ENCODE measurements at regions not wholly inside any gene's neighbourhood (a gene's known extent, or its start where the extent isn't known, plus 50 kb on each side); places are given as distances from the start of the nearest gene placed in this dataset.
A peak's percentile ranks its signal among the peaks of the same experiment; 100 is the strongest.

- intact Hi-C loops (cut with DNase I), result no loop called here
- DNase-seq (no peak), ATAC-seq (ENCODE audit: poor library complexity) (no peak)
Measured at GRCh38 chr3:14252321-14253021, 73.9 kb downstream of the LSM3 start.

- DNase-seq (no peak), ATAC-seq (ENCODE audit: poor library complexity) (no peak)
- intact Hi-C loops (cut with DNase I), result no loop called here
Measured at GRCh38 chr3:14253022-14253706, 74.5 kb downstream of the LSM3 start.

GRCh38 chr3:14253707-14254382 is 75.2 kb downstream of the LSM3 start:
- no peak for ATAC-seq (ENCODE audit: poor library complexity)
- DNase-seq, result no peak
- intact Hi-C loops (cut with DNase I), result no loop called here

- no peak for ATAC-seq (ENCODE audit: poor library complexity)
- no peak for DNase-seq
- intact Hi-C loops (cut with DNase I), result no loop called here
Measured at GRCh38 chr3:14254812-14255702, 76.4 kb downstream of the LSM3 start.

- intact Hi-C loops (cut with DNase I), result no loop called here
- ATAC-seq (ENCODE audit: poor library complexity), result no peak
- DNase-seq, result no peak
Measured at GRCh38 chr3:14256046-14256445, 77.4 kb downstream of the LSM3 start.

GRCh38 chr3:14256561-14257342 is 78.1 kb downstream of the LSM3 start:
- DNase-seq, result no peak
- intact Hi-C loops (cut with DNase I), result no loop called here
- no peak for ATAC-seq (ENCODE audit: poor library complexity)

GRCh38 chr3:14258906-14259904 is 80.6 kb downstream of the LSM3 start:
- DNase-seq, result no peak
- intact Hi-C loops (cut with DNase I), result no loop called here

GRCh38 chr3:14260463-14260862 is 81.8 kb downstream of the LSM3 start:
- ATAC-seq (ENCODE audit: poor library complexity) (no peak), DNase-seq (no peak)
- intact Hi-C loops (cut with DNase I), result loop anchor here (2.0 to 5.0 kb wide), 2 partner anchors 58 to 208 kb away; no protein-coding TSS in a partner anchor

More at GRCh38 chr3:14258906-14259904, 80.6 kb downstream of the LSM3 start:
- ATAC-seq (ENCODE audit: poor library complexity), result no peak

- ATAC-seq (ENCODE audit: poor library complexity) (peak; percentile 92), DNase-seq (peak; percentile 89)
- intact Hi-C loops (cut with DNase I), result loop anchor here (2.0 to 5.0 kb wide), 2 partner anchors 59 to 208 kb away; no protein-coding TSS in a partner anchor
Measured at GRCh38 chr3:14261229-14261628, 82.6 kb downstream of the LSM3 start.

- DNase-seq, result no peak
- intact Hi-C loops (cut with DNase I), result loop anchor here (5.0 kb wide), 1 partner anchor 60 kb away; no protein-coding TSS in a partner anchor
- ATAC-seq (ENCODE audit: poor library complexity), result no peak
Measured at GRCh38 chr3:14262212-14262611, 83.6 kb downstream of the LSM3 start.

- intact Hi-C loops (cut with DNase I), result loop anchor here (5.0 kb wide), 1 partner anchor 61 kb away; no protein-coding TSS in a partner anchor
- no peak for ATAC-seq (ENCODE audit: poor library complexity)
Measured at GRCh38 chr3:14262867-14263266, 84.2 kb downstream of the LSM3 start.

GRCh38 chr3:14263317-14264005 is 84.8 kb downstream of the LSM3 start:
- ATAC-seq (ENCODE audit: poor library complexity) (no peak), DNase-seq (no peak)
- intact Hi-C loops (cut with DNase I), result loop anchor here (5.0 kb wide), 1 partner anchor 61 kb away; no protein-coding TSS in a partner anchor

More at GRCh38 chr3:14262867-14263266, 84.2 kb downstream of the LSM3 start:
- DNase-seq, result no peak

GRCh38 chr3:14265246-14265962 is 86.8 kb downstream of the LSM3 start:
- intact Hi-C loops (cut with DNase I), result no loop called here
- DNase-seq (no peak), ATAC-seq (ENCODE audit: poor library complexity) (no peak)

GRCh38 chr3:14266361-14266760 is 87.7 kb downstream of the LSM3 start:
- intact Hi-C loops (cut with DNase I), result no loop called here
- peak; percentile 69 for ATAC-seq (ENCODE audit: poor library complexity)

GRCh38 chr3:14267976-14268375 is 89.4 kb downstream of the LSM3 start:
- intact Hi-C loops (cut with DNase I), result no loop called here
- ATAC-seq (ENCODE audit: poor library complexity) (no peak), DNase-seq (no peak)

More at GRCh38 chr3:14266361-14266760, 87.7 kb downstream of the LSM3 start:
- peak; percentile 55 for DNase-seq
